Neural progenitor cell (in vitro differentiated cells): ENCODE measurements at regions not wholly inside any gene's neighbourhood (a gene's known extent, or its start where the extent isn't known, plus 50 kb on each side); places are given as distances from the start of the nearest gene placed in this dataset.

Source experiments
- CTCF ChIP-seq: fragments of 200-600 bp; sonication (generic); IDR thresholded peaks from 2 replicates; pipeline ENCODE4 v1.5.1; 2017; ENCODE audit warnings: antibody characterized with exemption, mild to moderate bottlenecking
- EZH2 ChIP-seq: fragments of 200-600 bp; sonication (generic); IDR thresholded peaks from 2 replicates; pipeline ENCODE4 v1.6.1; 2017; ENCODE audit warnings: antibody characterized with exemption, mild to moderate bottlenecking, moderate library complexity
- EZH2phosphoT487 ChIP-seq: fragments of 200-600 bp; sonication (generic); IDR thresholded peaks from 2 replicates; pipeline ENCODE4 v1.6.1; 2017; ENCODE audit warnings: antibody characterized with exemption

GRCh38 chr4:127052742-127053141 is 580.0 kb upstream of the INTU start:
- TF ChIP-seq CTCF, result no peak
- no peak for TF ChIP-seq EZH2phosphoT487
- no peak for TF ChIP-seq EZH2
